K562 (cell line): ENCODE measurements at regions not wholly inside any gene's neighbourhood (a gene's known extent, or its start where the extent isn't known, plus 50 kb on each side); places are given as distances from the start of the nearest gene placed in this dataset.

ENCODE experiments used
- ATAC-seq: fragments of 200-7000 bp; cut with Tn5 transposase; 3 replicates; pipeline ENCODE4 v1.9.1; 2020; ENCODE audit warnings: moderate library complexity
- BruUV-seq: library from RNA; stranded (reverse); fragments of 400-500 nt; replicated peaks from 2 replicates; lab custom pipeline; 2021; lab: Mats Ljungman, UMichigan
- CTCF ChIA-PET: fragments of 300-600 bp; formaldehyde crosslinking; extraction: SDS; loops from one replicate; lab custom pipeline; 2021; ENCODE audit warnings: low intra/inter-chr PET ratio; lab: Yijun Ruan, JAX
- POLR2A ChIA-PET: fragments of 300-600, 350-650 bp; sonication (Branson Sonifier 250); formaldehyde crosslinking; extraction: SDS; loops from one replicate; lab custom pipeline; 2021; ENCODE audit warnings: antibody characterized with exemption, inconsistent platforms; lab: Yijun Ruan, JAX
- DNase-seq, 4 experiments: peaks; one replicate each; pipeline versions ENCODE4 v3.0.0 to v3.0.0-alpha.2; 2011 to 2018; ENCODE audit warnings: low spot score in 3 of 4, mixed read lengths in 3 of 4; ENCODE audit errors: extremely low read depth in 1 of 4
- FAIRE-seq: peaks from 2 replicates; lab custom pipeline; 2011; peaks lifted over from hg19 to GRCh38; lab: Jason Lieb, UNC
- H2AFZ ChIP-seq: 2 replicates; pipeline ENCODE4 v1.6.0; 2011; ENCODE audit warnings: low read depth, low read length, control low read depth, inconsistent platforms
- H3K27ac ChIP-seq: fragments of 200-600 bp; 3 replicates; pipeline ENCODE4 v1.8.0; 2011; ENCODE audit warnings: low read depth, mild to moderate bottlenecking, control low read depth, inconsistent platforms, low read length, moderate library complexity, mixed read lengths; ENCODE audit errors: extremely low read depth
- H3K27me3 ChIP-seq, 2 experiments: fragments of 300-600 bp in 1 of 2; 2 replicates in 1 of 2; 3 replicates in 1 of 2; pipeline versions ENCODE4 v1.6.0 to v1.8.0; 2011; ENCODE audit warnings: inconsistent platforms in 2 of 2, low read length in 2 of 2, mild to moderate bottlenecking in 1 of 2, mixed read lengths in 1 of 2, moderate library complexity in 1 of 2; ENCODE audit not compliant: control insufficient read depth in 2 of 2, insufficient read depth in 2 of 2
- H3K36me3 ChIP-seq: fragments of 300-600 bp; 3 replicates; pipeline ENCODE4 v1.8.0; 2011; ENCODE audit warnings: mild to moderate bottlenecking, low read length, inconsistent platforms; ENCODE audit not compliant: control insufficient read depth, insufficient read depth
- H3K4me1 ChIP-seq, 2 experiments: fragments of 200-600 bp in 1 of 2; replicated peaks in 1 of 2; 2 replicates in 1 of 2; 3 replicates in 1 of 2; pipeline versions ENCODE4 v1.5.1 to v1.8.0; 2011; ENCODE audit warnings: inconsistent platforms in 2 of 2, low read length in 2 of 2, mild to moderate bottlenecking in 1 of 2, mixed read lengths in 1 of 2, moderate library complexity in 1 of 2; ENCODE audit not compliant: control insufficient read depth in 2 of 2, insufficient read depth in 2 of 2
- H3K4me2 ChIP-seq: 2 replicates; pipeline ENCODE4 v1.6.1; 2011; ENCODE audit warnings: low read length, control low read depth, inconsistent platforms, mixed read lengths; ENCODE audit not compliant: insufficient read depth
- H3K4me3 ChIP-seq: fragments of 200-600 bp; sonication (generic), shearing (Covaris generic); 2 replicates; pipeline ENCODE4 v1.5.1; 2016; ENCODE audit warnings: control low read depth, inconsistent platforms
- H3K79me2 ChIP-seq: fragments of 200-600 bp; 3 replicates; pipeline ENCODE4 v1.8.0; 2011; ENCODE audit warnings: low read length, inconsistent platforms; ENCODE audit not compliant: control insufficient read depth, insufficient read depth
- H3K9ac ChIP-seq, 2 experiments: 2 replicates each; pipeline versions ENCODE4 v1.6.0 to v1.6.1; 2011; ENCODE audit warnings: low read depth in 2 of 2, low read length in 2 of 2, control low read depth in 1 of 2, inconsistent platforms in 1 of 2, mild to moderate bottlenecking in 1 of 2, mixed read lengths in 1 of 2; ENCODE audit not compliant: insufficient read depth in 1 of 2
- H3K9me1 ChIP-seq: one replicate; pipeline ENCODE4 v1.6.0; 2011; ENCODE audit warnings: inconsistent platforms, mild to moderate bottlenecking, low read length, moderate library complexity; ENCODE audit not compliant: control insufficient read depth, insufficient read depth
- H3K9me3 ChIP-seq: replicated peaks from 2 replicates; pipeline ENCODE4 v1.5.1; 2011; ENCODE audit warnings: low read depth, low read length, inconsistent platforms; ENCODE audit not compliant: control insufficient read depth, insufficient read depth
- H4K20me1 ChIP-seq: replicated peaks from 2 replicates; pipeline ENCODE4 v1.6.1; 2011; ENCODE audit warnings: low read length, inconsistent platforms, mixed read lengths; ENCODE audit not compliant: control insufficient read depth, insufficient read depth
- ESRRB ChIP-seq: fragments of 250-450 bp; sonication (Bioruptor Pico); IDR thresholded peaks from 2 replicates; pipeline ENCODE4 v1.5.0; 2020; ENCODE audit warnings: mild to moderate bottlenecking, moderate library complexity, borderline replicate concordance
- FOS ChIP-seq: IDR thresholded peaks from 3 replicates; pipeline ENCODE4 v1.6.1; 2011; ENCODE audit not compliant: insufficient read length; ENCODE audit errors: extremely low read depth
- FOXO4 ChIP-seq: fragments of 450-650 bp; formaldehyde crosslinking; IDR thresholded peaks from 2 replicates; pipeline ENCODE4 v1.4.0; 2020; ENCODE audit warnings: mild to moderate bottlenecking, moderate library complexity
- KDM1A ChIP-seq, 2 experiments: fragments of 450-650 bp; IDR thresholded peaks; 2 replicates each; pipeline ENCODE4 v1.6.1; 2016; ENCODE audit warnings: mild to moderate bottlenecking in 2 of 2
- MTA2 ChIP-seq: fragments of 450-650 bp; IDR thresholded peaks from 2 replicates; pipeline ENCODE4 v1.6.1; 2016; ENCODE audit warnings: low read depth
- NR2C1 ChIP-seq, 2 experiments: fragments of 450-650 bp; IDR thresholded peaks; 2 replicates each; pipeline ENCODE4 v1.6.1; 2017; ENCODE audit warnings: mild to moderate bottlenecking in 2 of 2, antibody characterized with exemption in 1 of 2, inconsistent platforms in 1 of 2, missing compliant biosample characterization in 1 of 2, missing genetic modification characterization in 1 of 2
- POLR2G ChIP-seq: fragments of 200-400 bp; formaldehyde crosslinking; IDR thresholded peaks from 2 replicates; pipeline ENCODE4 v1.6.1; 2017; ENCODE audit warnings: low read depth, mild to moderate bottlenecking, antibody characterized with exemption, low read length, moderate library complexity
- RNF2 ChIP-seq: sonication (generic); IDR thresholded peaks from 2 replicates; pipeline ENCODE4 v1.6.1; 2016
- SMARCA4 ChIP-seq: fragments of 450-650 bp; IDR thresholded peaks from 2 replicates; pipeline ENCODE4 v1.6.1; 2016
- TGIF2 ChIP-seq: sonication (generic); formaldehyde crosslinking; IDR thresholded peaks from 2 replicates; pipeline ENCODE4 v1.8.1; 2022; ENCODE audit warnings: mild to moderate bottlenecking, missing genetic modification reagents, moderate library complexity
- TOE1 ChIP-seq, 2 experiments: fragments of 450-650 bp in 1 of 2; sonication (generic) in 1 of 2; formaldehyde crosslinking in 1 of 2; IDR thresholded peaks; 2 replicates each; pipeline versions ENCODE4 v1.7.1 to v1.8.0; 2016 to 2022; ENCODE audit warnings: borderline replicate concordance in 2 of 2, mild to moderate bottlenecking in 2 of 2, antibody characterized with exemption in 1 of 2, inconsistent platforms in 1 of 2, low read depth in 1 of 2, missing genetic modification reagents in 1 of 2, moderate library complexity in 1 of 2
- ZNF668 ChIP-seq: fragments of 250-450 bp; sonication (Bioruptor Pico); IDR thresholded peaks from 2 replicates; pipeline ENCODE4 v1.8.0; 2022; ENCODE audit warnings: mild to moderate bottlenecking, inconsistent platforms
- WGBS: fragments of 100-300 bp; shearing (Covaris generic); methylation state at CpG from one replicate; pipeline ENCODE4 v1.1.6; 2016; ENCODE audit warnings: low coverage, mixed read lengths; ENCODE audit not compliant: insufficient coverage; ENCODE audit errors: missing lambda C conversion rate; 5-methylcytosine and 5-hydroxymethylcytosine counted together
- in situ Hi-C: fragments of 300-500 bp; cut with MboI; formaldehyde crosslinking; loops from 4 replicates; pipeline ENCODE4 v1.15.0; 2018; ENCODE audit warnings: inconsistent platforms, mixed read lengths
- intact Hi-C: fragments of 100-400 bp; cut with micrococcal nuclease; formaldehyde crosslinking; loops from 2 replicates; pipeline ENCODE4 v1.14.2; 2022
- TF ChIP-seq, protein P1 (sequence below): sonication (generic); formaldehyde crosslinking; IDR thresholded peaks from 2 replicates; pipeline ENCODE4 v1.4.0; 2020; ENCODE audit warnings: mild to moderate bottlenecking, missing genetic modification reagents
- TF ChIP-seq, protein P2 (sequence below): fragments of 450-650 bp; IDR thresholded peaks from 2 replicates; pipeline ENCODE4 v1.6.1; 2018; ENCODE audit warnings: mild to moderate bottlenecking, low read depth; ENCODE audit not compliant: partially characterized antibody
- TF ChIP-seq, protein P3 (sequence below): fragments of 250-450 bp; sonication (Bioruptor Pico); IDR thresholded peaks from 2 replicates; pipeline ENCODE4 v1.4.0; 2020; ENCODE audit warnings: mild to moderate bottlenecking, moderate library complexity

DNA sequence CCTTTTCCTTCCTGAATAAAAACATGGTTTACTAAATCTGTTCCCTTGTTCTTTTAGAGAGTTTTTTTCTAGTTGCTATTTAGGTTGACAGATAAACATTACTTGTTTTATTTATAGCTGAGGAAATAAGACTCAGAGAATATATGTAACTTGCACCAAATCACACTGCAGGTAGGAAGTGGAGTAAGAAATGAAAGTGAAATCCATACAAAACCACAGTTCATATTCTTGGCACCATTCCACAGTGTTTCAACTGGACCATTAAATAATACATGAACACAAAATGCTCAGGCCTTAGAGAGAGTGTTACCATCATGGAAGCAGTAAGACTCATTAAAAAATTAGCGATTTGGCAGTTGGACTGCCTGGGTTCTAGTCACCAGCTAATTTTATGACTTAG, 326.9 kb upstream of the SLIT2 start:
- Histone ChIP-seq H3K4me1 (no peaks in the 10 kb centered on the region), H3K27ac (no peak overlapping the region), H3K79me2 (no peaks in the 10 kb centered on the region), H4K20me1 (no peaks in the 10 kb centered on the region), H3K4me3 (no peak overlapping the region), H3K36me3 (no peaks in the 10 kb centered on the region), H3K9me1 (no peaks in the 10 kb centered on the region), H3K27me3 (no peaks in the 10 kb centered on the region), H2AFZ (no peak overlapping the region), H3K4me2 (no peak overlapping the region), H3K9ac (no peak overlapping the region), H3K9me3 (peaks cover 2% of the 10 kb centered on the region; the same call in 1 of the 2 replicates)
- FAIRE-seq (no peak), DNase-seq (no peak), ATAC-seq (no peak)
- in situ Hi-C loops, result no loop called here
- ChIA-PET POLR2A (no interaction called here), CTCF (no interaction called here)
- no TSS peak for BruUV-seq
- TF ChIP-seq FOS (no peak), TGIF2 (CRISPR knock-in tag) (no peak), KDM1A (IDR thresholded peaks at IDR 0.05) (no peak), TOE1 (IDR thresholded peaks at IDR 0.05; ENCODE audit: borderline replicate concordance) (no peak), TOE1 (CRISPR knock-in tag; IDR thresholded peaks at IDR 0.05; ENCODE audit: borderline replicate concordance, low read depth) (no peak), RNF2 (no peak), MTA2 (no peak), SMARCA4 (no peak), ZNF668 (CRISPR knock-in tag) (no peak), NR2C1 (IDR thresholded peaks at IDR 0.05) (no peak), NR2C1 (tag; IDR thresholded peaks at IDR 0.05) (no peak), FOXO4 (no peak), ESRRB (no peak), POLR2G (no peak)
- TF ChIP-seq, protein P1, sequence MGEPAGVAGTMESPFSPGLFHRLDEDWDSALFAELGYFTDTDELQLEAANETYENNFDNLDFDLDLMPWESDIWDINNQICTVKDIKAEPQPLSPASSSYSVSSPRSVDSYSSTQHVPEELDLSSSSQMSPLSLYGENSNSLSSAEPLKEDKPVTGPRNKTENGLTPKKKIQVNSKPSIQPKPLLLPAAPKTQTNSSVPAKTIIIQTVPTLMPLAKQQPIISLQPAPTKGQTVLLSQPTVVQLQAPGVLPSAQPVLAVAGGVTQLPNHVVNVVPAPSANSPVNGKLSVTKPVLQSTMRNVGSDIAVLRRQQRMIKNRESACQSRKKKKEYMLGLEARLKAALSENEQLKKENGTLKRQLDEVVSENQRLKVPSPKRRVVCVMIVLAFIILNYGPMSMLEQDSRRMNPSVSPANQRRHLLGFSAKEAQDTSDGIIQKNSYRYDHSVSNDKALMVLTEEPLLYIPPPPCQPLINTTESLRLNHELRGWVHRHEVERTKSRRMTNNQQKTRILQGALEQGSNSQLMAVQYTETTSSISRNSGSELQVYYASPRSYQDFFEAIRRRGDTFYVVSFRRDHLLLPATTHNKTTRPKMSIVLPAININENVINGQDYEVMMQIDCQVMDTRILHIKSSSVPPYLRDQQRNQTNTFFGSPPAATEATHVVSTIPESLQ, result no peak
- TF ChIP-seq, protein P2, sequence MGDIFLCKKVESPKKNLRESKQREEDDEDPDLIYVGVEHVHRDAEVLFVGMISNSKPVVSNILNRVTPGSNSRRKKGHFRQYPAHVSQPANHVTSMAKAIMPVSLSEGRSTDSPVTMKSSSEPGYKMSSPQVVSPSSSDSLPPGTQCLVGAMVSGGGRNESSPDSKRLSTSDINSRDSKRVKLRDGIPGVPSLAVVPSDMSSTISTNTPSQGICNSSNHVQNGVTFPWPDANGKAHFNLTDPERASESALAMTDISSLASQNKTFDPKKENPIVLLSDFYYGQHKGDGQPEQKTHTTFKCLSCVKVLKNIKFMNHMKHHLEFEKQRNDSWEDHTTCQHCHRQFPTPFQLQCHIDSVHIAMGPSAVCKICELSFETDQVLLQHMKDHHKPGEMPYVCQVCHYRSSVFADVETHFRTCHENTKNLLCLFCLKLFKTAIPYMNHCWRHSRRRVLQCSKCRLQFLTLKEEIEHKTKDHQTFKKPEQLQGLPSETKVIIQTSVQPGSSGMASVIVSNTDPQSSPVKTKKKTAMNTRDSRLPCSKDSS, result no peak
- TF ChIP-seq, protein P3, sequence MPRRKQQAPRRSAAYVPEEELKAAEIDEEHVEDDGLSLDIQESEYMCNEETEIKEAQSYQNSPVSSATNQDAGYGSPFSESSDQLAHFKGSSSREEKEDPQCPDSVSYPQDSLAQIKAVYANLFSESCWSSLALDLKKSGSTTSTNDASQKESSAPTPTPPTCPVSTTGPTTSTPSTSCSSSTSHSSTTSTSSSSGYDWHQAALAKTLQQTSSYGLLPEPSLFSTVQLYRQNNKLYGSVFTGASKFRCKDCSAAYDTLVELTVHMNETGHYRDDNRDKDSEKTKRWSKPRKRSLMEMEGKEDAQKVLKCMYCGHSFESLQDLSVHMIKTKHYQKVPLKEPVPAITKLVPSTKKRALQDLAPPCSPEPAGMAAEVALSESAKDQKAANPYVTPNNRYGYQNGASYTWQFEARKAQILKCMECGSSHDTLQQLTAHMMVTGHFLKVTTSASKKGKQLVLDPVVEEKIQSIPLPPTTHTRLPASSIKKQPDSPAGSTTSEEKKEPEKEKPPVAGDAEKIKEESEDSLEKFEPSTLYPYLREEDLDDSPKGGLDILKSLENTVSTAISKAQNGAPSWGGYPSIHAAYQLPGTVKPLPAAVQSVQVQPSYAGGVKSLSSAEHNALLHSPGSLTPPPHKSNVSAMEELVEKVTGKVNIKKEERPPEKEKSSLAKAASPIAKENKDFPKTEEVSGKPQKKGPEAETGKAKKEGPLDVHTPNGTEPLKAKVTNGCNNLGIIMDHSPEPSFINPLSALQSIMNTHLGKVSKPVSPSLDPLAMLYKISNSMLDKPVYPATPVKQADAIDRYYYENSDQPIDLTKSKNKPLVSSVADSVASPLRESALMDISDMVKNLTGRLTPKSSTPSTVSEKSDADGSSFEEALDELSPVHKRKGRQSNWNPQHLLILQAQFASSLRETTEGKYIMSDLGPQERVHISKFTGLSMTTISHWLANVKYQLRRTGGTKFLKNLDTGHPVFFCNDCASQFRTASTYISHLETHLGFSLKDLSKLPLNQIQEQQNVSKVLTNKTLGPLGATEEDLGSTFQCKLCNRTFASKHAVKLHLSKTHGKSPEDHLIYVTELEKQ (CRISPR knock-in tag), result no peak
- intact Hi-C loops, result no loop called here
- 0% methylated on average over 1 of the region's 1 CpG for WGBS
